Hepatocyte (in vitro differentiated cells): ENCODE measurements at regions not wholly inside any gene's neighbourhood (a gene's known extent, or its start where the extent isn't known, plus 50 kb on each side); places are given as distances from the start of the nearest gene placed in this dataset.

ENCODE experiments used
- CTCF ChIP-seq: fragments of 200-600 bp; sonication (generic); IDR thresholded peaks from 2 replicates; pipeline ENCODE4 v1.5.1; 2016; ENCODE audit warnings: antibody characterized with exemption, mild to moderate bottlenecking; ENCODE audit not compliant: poor library complexity
- EZH2phosphoT487 ChIP-seq: fragments of 200-600 bp; sonication (generic); IDR thresholded peaks from one replicate; pipeline ENCODE4 v1.6.1; 2018; ENCODE audit warnings: antibody characterized with exemption, mild to moderate bottlenecking, low read depth, moderate library complexity; ENCODE audit not compliant: unreplicated experiment, severe bottlenecking

- TF ChIP-seq CTCF (peak; percentile 46), EZH2phosphoT487 (no peak)
These were observed 1000.7 kb upstream of the LRRN3 start for GRCh38 chr7:110090110-110090820.
